ENCODE measurements at regions not wholly inside any gene's neighbourhood (a gene's known extent, or its start where the extent isn't known, plus 50 kb on each side); places are given as distances from the start of the nearest gene placed in this dataset.

GRCh38 chr13:84418041-84418440, 535.8 kb upstream of the SLITRK1 start:
- TF ChIP-seq POLR2A (IDR thresholded peaks at IDR 0.05; ENCODE audit: low read depth, low read length) (no peak), POU2F2 (IDR thresholded peaks at IDR 0.05; ENCODE audit: low read depth, low read length) (no peak), POLR2AphosphoS5 (IDR thresholded peaks at IDR 0.05; ENCODE audit: low read depth, low read length) (no peak)

All from GM12891 (cell line).